B cell (primary cell): ENCODE measurements at regions not wholly inside any gene's neighbourhood (a gene's known extent, or its start where the extent isn't known, plus 50 kb on each side); places are given as distances from the start of the nearest gene placed in this dataset.

Experiments
- CTCF ChIP-seq: fragments of 200-600 bp; IDR thresholded peaks from one replicate; pipeline ENCODE4 v1.8.0; 2022; ENCODE audit warnings: antibody characterized with exemption, mild to moderate bottlenecking
- EZH2 ChIP-seq: IDR thresholded peaks from 2 replicates; pipeline ENCODE4 v1.6.1; 2012; ENCODE audit warnings: borderline replicate concordance, low read depth, mild to moderate bottlenecking, moderate library complexity, low read length; ENCODE audit not compliant: insufficient read depth, poor library complexity, severe bottlenecking

- no peak for TF ChIP-seq CTCF
- no peak for TF ChIP-seq EZH2
Observed at GRCh38 chr4:173991316-173991715, 292.2 kb downstream of the FBXO8 start.
